NCI-H82 (cell line): ENCODE measurements at regions not wholly inside any gene's neighbourhood (a gene's known extent, or its start where the extent isn't known, plus 50 kb on each side); places are given as distances from the start of the nearest gene placed in this dataset.

ENCODE experiments used
- DNase-seq: peaks from one replicate; lab custom pipeline; 2025; lab: John Stamatoyannopoulos, UW

DNA sequence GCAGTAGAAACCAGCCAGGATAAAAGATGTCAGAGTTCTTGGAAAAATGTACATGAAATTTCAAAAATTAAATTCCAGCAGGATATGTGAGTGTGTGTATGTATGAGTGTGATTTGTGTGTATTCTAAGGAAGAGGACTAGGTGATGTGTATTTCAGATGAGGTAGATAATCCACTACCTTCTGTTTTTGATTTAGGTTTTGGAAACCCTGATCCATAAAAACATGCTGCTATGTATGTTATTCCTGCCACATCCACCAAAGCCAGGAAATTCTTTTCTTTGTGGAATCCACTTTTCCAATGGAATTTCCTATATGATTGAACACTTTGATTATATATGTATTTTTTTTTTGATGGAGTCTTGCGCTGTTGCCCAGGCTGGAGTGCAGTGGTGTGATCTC, 276.9 kb downstream of the UQCRFS1 start:
- no peak for DNase-seq

DNA sequence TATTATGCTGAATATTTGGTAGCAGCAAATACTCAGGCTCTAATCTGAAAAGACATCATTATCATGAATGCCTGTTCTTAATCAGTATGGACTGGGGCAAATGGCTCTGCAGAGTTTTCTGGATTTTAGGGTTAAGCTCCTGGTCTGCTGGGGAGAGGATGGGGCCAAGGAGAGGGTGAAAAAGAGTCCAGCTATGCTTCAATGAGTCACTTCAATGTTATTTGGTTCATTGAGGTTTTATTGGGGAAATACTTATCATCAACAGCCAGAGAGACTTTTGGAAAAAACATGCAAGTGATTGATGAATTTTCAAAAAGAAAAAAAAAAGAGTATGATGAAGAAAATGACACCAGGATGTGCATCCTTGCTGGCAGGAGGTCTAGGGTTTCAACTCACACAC, 278.3 kb downstream of the UQCRFS1 start:
- no peak for DNase-seq

DNA sequence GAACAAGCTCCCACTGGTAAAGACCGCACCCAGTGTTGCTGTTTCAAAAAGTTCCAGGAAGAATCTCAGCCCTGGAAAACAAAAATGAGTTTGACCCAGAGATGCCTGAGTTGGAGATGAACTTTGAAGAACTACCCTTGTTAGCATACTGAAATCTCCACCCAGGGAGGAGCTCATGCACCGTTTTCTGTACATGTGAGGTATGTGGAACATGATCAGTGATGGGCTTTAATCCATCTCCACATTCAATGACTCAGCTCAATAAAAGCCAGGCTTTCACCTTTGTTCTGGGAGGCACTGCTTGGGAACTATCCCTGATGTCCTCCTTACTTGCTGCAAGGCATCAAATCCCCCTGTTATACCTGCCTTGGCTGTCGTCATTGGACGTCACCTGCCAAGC, 279.9 kb downstream of the UQCRFS1 start:
- DNase-seq: no peak

DNA sequence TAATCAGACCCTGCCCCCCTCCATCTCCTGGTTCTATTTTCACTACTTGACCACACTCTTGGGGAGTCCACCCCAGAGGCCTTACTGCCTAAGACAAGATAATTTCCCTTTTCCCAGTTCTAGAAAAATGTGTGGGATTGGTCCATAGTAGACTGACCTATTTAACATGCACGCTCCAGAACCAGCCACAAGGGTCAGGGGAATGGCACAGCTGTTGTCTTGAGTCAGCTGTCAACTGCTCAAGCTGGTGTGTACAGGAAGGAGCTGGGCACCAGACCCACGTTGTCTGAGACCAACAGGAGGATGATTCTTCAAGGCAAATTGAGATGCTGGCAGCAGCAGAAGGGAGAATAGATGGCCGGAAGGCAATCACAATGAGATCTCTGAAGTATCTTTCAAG, 280.5 kb downstream of the UQCRFS1 start:
- no peak for DNase-seq

DNA sequence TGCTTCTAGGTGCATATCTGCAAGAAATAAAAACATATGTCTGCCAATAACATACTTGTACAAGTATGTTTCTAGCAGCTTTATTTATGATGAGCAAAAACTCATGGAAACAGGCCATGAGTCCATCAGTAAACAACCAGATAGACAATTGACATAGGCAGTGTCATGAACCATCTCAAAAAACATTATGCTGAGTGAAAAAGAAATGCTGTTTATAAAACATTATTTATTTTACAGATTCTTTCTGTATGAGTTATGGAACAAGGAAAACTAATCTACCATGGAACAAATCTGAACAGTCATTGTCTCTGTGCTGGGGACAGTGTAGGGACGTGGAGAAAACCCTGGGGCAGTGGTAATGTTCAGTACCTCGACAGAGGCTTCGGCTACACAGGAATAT, 283.9 kb downstream of the UQCRFS1 start:
- DNase-seq: no peak

DNA sequence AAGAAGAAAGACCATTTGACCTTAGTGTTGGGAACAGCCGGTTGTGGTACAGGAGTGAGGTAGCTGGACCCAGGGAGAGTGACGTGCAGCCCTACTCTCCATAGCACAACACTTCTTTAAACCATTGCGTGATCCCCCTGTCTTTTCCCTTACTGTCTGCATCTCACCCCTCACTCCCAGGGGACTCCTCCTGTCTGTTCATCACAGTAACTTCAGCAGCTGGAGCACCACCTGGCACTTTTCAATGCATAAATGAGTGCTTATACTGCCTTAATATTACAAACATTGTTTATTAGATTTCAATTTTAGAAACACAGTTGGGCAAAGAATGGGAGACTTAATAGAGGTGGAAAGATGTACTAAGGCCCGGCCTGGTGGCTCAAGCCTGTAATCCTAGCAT, 285.5 kb downstream of the UQCRFS1 start:
- peak; percentile 34 for DNase-seq

DNA sequence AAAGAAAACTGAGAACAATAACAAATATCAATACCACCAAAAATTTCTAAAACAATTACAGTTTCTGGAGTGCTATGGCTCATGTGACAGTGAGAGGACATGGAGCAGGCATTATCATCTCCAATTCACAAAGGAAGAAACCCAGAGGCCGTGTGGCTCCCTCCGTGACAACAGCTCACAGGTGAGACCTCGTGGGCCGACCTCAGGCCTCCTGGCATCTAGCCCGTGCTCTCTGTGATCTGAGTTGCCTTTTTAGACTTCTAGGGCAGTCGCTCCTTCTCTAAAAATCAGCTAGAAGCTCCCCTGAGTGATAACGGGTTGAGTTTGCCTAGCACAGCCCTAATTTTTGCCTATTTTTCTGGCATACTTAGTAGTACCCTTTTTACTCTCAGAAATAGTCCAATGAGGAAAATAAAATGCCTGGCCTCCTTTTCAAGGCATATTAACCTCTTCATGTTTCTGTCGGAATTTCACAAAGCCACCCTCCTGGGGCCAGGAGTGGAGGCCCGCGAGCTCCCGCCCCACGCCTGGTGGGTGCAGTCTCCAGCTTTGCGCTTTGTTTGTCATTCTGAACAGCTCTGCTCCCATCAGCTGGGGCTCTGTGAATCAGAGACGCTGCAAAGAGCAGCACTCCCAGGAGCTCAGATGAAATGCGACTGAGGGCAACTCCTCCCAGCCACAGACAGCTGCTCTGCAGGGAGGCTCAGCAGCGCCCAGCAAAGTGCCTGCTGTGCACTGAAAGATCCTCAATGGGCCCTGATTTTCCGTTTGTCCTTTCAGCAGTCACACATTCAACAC, 292.5 kb downstream of the UQCRFS1 start:
- DNase-seq: no peak

DNA sequence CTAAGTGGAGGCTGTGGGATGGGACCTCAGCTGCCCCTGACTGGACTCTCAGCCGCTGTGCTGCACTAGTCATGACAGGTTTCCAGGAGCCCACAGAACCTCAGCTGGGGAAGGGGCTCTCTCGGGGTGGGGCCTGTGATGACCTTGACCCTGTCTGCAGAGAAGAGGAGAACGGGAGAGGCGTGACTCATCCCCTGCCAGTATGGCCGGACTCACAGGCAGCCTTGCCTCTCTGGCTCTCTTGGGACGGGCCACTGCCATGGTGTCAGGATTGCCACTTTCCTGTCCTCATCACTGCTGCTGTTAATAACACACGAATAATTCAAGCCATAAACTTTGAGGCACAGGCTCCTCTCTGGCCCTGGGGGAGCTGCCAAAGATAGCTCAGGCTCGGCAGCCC, 295.3 kb downstream of the UQCRFS1 start:
- DNase-seq: no peak

DNA sequence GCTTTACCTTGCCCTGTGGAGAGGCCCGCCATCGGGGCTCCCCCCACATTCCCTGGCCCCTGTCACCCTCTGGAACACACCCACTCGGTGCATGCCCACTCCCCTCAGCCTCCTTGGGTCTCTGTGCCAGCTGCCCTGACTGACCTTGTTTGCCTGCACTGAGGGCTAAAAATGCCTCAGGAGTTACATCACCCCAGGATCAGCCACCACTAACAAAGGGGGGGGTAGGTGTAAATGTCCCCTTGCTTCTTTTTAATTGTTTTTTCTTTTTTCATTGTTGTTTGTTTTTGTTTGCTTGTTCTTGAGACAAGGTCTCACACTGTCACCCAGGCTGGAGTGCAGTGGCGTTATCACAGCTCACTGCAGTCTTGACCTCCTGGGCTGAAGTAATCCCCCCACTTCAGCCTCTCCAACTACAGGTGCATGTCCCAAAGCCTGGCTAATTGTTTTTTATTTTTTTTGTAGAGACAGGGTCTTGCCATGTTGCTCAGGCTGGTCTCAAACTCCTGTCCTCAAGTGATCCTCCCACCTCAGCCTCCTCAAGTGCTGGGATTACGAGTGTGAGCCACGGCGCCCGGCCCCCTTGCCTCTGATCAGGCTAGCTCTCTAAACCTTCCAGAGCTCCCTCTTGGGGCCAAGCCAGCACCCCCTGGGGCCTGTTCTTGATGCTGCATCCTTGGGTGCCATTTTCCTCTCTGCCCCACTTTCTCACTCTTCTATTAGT, 297.1 kb downstream of the UQCRFS1 start:
- DNase-seq: no peak

DNA sequence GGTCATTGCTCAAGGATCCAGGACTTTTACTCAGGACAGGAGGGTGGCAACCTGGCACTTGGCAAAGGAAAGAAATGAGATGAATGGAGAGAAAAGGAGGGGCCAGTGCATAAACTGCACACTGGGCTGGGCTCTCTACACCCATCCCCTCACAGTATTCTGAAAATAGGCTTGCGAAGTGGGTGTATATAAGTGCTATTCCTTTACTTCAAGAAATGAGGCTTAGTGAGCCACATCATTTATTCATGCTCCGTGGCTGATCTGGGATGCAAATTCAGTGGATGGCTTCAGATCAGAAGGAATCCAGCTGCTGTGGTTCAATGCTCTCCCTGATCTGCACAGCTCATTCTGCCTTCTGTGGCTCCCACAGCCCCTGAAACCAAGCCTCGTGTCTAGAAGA, 297.7 kb downstream of the UQCRFS1 start:
- no peak for DNase-seq

DNA sequence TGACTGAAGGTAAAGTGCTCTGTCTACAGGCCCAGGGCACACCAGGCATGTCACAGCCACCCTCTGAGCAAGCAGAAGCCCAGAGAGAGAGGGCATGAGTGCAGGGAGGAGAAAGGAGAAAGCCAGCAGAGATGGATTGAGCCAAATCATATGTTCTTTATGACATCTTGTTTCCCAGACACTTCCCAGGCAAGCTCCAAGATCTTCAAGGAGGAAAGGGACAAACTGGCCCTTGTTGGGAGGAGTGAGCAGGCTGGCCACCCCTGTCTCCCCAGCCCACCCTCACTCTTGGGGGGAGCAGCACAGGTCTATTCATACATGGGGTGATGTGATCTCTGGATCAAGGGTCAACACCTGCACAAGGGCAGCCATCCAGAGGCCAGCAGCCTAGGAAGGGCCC, 298.8 kb downstream of the UQCRFS1 start:
- no peak for DNase-seq

DNA sequence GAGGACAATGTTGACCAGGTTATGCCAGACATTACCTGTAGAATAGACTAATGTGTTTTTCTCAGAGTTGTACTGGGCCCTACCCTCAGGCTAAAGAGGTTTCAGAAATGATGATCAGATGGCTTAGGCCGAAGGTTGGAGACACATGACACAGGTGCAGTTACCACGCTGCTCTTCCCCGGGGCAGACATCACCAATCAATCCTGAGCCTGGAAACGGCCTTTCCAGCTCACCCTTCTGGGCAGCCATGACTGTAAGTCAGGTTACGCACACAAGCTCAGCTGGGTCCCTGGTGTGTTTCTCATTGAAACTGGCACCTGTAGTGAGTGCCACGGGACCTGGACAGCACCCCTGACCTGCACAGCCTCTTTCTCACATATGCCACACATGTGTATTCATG, 299.3 kb downstream of the UQCRFS1 start:
- DNase-seq: no peak

DNA sequence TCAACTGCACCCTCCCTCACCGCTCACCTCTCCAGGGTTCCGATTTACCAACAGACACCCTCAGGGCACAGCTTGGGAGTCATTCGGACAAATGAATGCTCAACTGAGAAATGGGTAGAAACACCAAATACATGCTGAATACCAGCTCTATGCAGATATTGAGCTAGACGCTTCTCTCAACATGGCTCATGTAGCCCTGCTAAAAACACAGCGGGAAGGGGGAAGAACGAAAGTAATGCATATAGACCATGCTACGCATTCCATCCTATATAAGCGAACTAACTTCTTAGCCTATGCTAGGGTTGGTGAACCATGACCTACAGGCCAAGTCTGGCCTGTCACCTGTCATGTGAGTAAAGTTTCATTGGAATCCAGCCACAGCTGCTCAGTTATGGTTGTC, 304.0 kb downstream of the UQCRFS1 start:
- no peak for DNase-seq

DNA sequence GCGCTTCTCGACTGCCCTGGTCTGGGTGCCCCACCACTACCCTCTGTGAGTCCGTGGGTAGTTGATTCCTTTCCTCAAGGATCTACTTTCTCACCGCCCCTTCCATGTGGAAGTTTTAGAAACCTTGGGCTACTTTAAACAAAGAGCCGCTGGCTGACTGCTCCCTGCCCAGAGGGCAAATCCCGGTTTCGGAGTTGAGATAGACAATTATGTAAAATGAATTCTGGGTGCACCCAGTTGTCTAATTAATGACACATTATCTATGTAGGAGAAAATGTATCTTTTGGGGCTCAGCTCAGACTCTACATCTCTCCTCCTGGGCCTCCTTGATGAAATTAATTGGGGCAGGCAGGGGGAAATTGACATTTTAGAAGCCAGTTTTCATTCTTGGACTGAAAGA, 305.4 kb downstream of the UQCRFS1 start:
- DNase-seq: no peak

DNA sequence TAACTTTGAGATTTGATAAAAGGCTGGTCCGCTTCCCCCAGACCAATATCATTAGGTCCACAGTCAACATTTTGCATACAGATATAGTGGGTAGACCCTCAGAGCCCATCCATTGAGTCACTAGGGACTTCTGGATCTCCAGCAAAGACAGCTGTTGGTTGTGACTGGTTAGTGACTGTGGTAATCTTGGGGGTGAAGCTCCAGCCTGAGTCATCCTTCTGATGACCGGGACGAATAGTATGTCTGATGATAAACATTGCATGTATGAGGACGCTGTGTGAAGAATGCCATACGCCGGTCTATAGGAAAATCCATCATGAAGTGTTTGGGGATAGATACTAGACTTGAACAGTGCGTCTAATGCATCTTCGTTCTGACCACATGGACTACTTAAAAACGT, 307.0 kb downstream of the UQCRFS1 start:
- DNase-seq: no peak

DNA sequence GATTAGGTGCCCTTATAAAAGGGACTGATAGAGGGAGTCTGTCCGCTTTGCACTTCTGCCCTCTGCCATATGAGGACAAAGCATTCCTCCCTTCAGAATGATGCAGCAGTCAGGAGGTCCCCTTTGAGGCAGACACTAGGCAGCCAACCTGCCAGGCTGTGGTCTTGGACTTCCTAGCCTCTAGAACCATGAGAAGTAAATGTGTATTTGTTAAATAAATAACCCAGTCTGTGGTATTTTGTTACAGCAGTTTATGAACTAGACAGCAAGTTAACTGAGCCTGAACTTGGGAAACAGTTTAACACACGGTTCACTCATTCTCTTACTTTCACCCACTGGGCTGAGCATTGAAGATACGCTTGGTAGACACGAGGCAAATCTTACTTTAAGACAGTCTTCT, 313.2 kb downstream of the UQCRFS1 start:
- DNase-seq: no peak

DNA sequence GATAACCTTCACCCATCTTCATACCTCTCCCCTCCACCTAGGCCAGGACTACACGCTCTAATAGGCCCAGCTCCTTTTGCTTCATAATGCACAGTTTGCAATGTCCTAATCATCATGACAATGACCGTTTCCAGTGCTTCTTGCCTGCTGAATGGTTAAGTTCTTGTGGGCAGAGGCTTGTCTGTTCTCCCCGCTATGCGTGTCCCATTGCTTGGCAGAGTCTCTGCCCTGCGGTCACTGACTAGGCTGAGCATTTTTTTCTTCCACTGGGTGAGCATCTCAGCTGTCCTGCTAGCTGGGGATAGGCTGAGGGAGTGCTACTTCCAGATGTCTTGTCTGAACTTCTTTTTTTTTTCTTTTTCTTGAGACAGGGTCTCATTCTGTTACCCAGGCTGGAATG, 314.7 kb downstream of the UQCRFS1 start:
- DNase-seq: no peak

DNA sequence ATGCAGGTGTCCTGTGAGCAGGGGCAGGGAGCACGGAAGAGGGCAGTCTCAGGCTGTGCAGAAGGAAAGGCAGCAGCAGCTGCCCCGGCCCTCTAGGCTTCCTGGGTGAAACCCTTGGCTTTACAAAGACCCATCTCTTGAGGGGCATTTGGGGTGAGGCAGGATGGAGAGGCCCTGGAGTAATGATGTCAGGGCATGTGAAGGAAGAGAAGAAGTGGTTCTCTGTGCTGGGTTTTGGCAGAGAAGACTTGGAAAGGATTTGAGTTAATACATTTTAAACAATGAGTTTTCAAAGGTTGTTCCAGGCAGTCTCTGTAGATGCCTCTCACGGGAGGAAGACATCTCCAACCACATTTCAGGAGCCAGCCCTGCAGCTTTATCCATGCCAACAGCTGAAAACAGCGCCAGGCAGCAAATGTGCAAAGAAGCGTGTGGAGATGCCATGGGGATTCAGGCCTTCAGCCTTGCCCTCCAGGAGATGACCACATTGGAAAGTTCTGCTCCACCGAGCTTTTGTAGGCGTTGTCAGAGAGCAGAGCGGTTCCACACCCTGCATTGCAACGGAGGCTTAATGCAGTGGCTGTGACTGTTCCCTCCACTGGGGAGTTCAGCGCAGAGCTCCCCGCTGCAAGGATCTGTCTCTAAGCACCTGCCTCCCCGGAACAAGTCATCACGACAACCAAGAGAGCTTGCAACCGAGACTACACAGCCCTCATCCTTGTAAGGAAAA, 322.8 kb downstream of the UQCRFS1 start:
- DNase-seq: no peak

DNA sequence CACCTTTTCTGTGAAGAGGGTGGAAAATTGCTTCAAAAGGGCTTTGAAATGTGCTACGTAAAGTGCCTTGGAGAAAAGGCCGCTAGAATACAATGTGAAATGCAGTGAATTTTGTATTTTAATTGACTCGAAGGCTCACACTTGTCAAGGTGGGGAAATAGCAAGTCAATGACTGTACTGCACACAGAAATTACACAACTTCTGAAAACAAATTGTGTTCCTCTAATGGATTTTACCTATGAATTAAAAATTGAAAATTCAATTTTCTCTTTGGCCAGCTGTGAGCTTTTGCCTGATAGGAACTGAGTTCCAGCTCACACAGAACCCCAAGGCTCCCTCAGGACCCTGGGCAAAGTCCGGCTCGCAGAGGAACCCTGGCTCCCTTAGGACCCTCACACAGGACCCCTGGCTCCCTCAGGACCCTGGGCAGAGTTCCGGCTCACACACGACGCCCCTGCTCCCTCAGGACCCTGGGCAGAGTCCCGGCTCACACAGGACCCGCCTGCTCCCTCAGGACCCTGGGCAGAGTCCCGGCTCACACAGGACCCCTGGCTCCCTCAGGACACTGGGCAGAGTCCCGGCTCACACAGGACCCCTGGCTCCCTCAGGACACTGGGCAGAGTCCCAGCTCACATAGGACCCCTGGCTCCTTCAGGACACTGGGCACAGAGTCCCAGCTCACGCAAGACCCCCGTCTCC, 324.9 kb downstream of the UQCRFS1 start:
- no peak for DNase-seq

DNA sequence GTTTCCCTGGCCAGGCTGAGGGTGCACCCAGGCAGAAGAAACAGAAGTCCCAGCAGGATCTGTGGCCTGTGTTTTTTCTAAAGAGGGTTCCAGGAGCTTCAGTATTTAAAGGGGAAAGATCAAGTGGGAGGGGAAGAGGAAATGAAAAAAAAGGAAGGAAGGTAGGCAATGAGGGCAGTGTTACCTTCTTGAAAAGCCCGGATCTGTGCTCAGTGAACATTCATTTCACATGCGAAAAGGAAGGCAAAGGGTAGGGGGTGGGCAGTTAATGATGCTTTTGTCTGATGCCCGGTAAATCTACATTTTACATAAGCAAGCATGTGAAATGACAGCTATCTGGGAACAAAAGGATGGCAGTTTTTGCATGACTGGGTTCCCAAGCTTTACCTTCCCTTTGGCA, 326.2 kb downstream of the UQCRFS1 start:
- no peak for DNase-seq

DNA sequence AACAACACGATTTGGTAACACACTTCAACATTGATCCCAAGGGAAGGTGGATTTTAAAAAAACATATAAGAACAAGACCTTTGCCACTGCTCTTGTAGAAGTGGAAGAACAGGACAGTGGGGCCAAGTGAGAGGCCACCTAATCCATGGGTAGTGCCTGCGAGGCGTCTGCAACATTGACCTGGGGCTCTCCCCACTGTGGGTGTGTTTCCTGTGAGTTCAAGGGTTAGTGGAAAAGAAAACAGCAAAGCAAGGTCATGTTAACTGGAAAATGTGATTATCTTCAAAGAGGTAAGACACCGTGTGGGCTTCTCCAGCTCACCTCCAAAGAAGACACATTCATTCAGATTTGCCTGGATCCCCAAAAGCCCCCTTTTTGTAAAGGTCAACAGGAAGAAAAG, 327.0 kb downstream of the UQCRFS1 start:
- DNase-seq: no peak

DNA sequence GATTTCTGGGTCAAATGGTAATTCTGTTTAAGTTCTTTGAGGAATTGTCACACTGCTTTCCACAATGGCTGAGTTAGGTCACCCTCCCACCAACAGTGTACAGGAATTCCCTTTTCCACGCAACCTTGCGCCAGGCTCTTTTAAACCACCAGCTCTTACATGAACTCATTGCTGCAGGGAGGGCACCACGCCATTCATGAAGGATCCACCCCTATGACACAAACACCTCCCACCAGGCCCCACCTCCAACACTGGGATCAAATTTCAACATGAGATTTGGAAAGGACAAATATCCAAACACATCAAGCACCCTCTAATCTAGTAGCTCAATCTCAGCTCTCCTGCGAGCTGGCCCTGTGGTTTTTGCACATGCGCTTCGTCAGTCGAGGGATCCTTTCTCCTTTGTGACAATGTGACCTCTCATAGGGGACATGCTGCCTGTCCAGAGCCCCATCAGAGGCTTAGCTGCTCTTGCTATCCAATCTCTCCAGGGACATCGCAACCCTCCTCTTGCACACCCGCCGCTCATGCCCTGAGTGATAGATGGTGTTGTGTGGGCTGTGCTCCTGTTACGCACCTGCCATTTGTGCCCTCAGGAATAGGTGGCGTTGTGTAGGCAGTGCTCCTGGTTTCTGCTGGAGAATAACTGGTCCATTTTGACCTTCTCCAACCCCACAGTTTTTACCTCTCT, 328.0 kb downstream of the UQCRFS1 start:
- DNase-seq: no peak
